DND-41 (cell line): ENCODE measurements at regions not wholly inside any gene's neighbourhood (a gene's known extent, or its start where the extent isn't known, plus 50 kb on each side); places are given as distances from the start of the nearest gene placed in this dataset.

Experiments
- ATAC-seq: fragments of 200-7000 bp; cut with Tn5 transposase; 3 replicates; pipeline ENCODE4 v1.9.1; 2021; ENCODE audit warnings: low read depth; ENCODE audit not compliant: insufficient read depth
- DNase-seq: peaks from one replicate; pipeline ENCODE4 v3.0.0-alpha.2; 2020
- H2AFZ ChIP-seq: 2 replicates; pipeline ENCODE4 v1.6.0; 2012; ENCODE audit warnings: low read depth, low read length
- H3K27ac ChIP-seq: 2 replicates; pipeline ENCODE4 v1.5.1; 2012; ENCODE audit warnings: low read length, inconsistent platforms
- H3K27me3 ChIP-seq: fragments of 200-600 bp; sonication (generic); 2 replicates; pipeline ENCODE4 v1.6.0; 2012; ENCODE audit warnings: low read length, mild to moderate bottlenecking, inconsistent platforms; ENCODE audit not compliant: insufficient read depth, poor library complexity
- H3K36me3 ChIP-seq: 2 replicates; pipeline ENCODE4 v1.5.1; 2012; ENCODE audit warnings: low read length, inconsistent platforms; ENCODE audit not compliant: insufficient read depth
- H3K4me1 ChIP-seq: 2 replicates; pipeline ENCODE4 v1.5.1; 2012; ENCODE audit warnings: mild to moderate bottlenecking, low read length; ENCODE audit not compliant: insufficient read depth
- H3K4me2 ChIP-seq: 2 replicates; pipeline ENCODE4 v1.6.0; 2012; ENCODE audit warnings: mild to moderate bottlenecking, moderate library complexity, low read length, inconsistent platforms; ENCODE audit not compliant: insufficient read depth
- H3K4me3 ChIP-seq, 2 experiments: fragments of 200-600 bp in 1 of 2; shearing (Covaris generic) in 1 of 2; 2 replicates each; pipeline ENCODE4 v1.5.1; 2012 to 2016; ENCODE audit warnings: inconsistent platforms in 2 of 2, low read length in 2 of 2, mild to moderate bottlenecking in 2 of 2, low read depth in 1 of 2, moderate library complexity in 1 of 2
- H3K79me2 ChIP-seq: 2 replicates; pipeline ENCODE4 v1.6.0; 2012; ENCODE audit warnings: low read length, inconsistent platforms; ENCODE audit not compliant: insufficient read depth
- H3K9ac ChIP-seq: 2 replicates; pipeline ENCODE4 v1.6.0; 2012; ENCODE audit warnings: low read depth, mild to moderate bottlenecking, inconsistent platforms, low read length, moderate library complexity
- H3K9me3 ChIP-seq: 2 replicates; pipeline ENCODE4 v1.5.1; 2012; ENCODE audit warnings: low read length, moderate library complexity, mild to moderate bottlenecking, inconsistent platforms; ENCODE audit not compliant: insufficient read depth, severe bottlenecking
- H4K20me1 ChIP-seq: 2 replicates; pipeline ENCODE4 v1.6.0; 2012; ENCODE audit warnings: low read length; ENCODE audit not compliant: insufficient read depth
- EZH2 ChIP-seq: IDR thresholded peaks from 3 replicates; pipeline ENCODE4 v1.6.1; 2012; ENCODE audit warnings: borderline replicate concordance, low read depth, mild to moderate bottlenecking, moderate library complexity, low read length, inconsistent platforms; ENCODE audit not compliant: severe bottlenecking
- TF ChIP-seq, protein P1 (sequence below): IDR thresholded peaks from 2 replicates; pipeline ENCODE4 v1.5.1; 2012; ENCODE audit warnings: borderline replicate concordance, low read length, moderate library complexity, mild to moderate bottlenecking; ENCODE audit not compliant: poor library complexity, severe bottlenecking; ENCODE audit errors: extremely low read depth

DNA sequence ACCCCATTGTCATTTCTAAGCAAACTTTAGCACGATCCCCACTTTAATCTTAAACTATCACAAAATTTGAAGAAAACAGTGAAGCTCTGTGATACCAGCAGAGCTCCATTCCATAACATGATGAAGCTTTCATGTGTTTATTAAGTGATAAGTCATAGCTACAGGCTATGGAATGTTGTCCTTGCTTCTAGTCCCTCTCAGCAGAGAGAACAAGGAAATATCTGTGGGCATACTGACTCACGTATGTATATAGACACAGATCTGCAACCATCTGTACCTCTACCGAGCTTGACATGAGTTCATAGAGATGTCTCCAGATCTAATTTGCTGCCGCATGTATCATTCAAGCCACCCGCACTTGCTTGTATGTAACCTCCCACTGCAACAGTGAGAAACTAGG is 588.9 kb downstream of the ETS1 start:
- no peaks in the 10 kb centered on the region for H3K36me3 ChIP-seq
- no peaks in the 10 kb centered on the region for H3K27me3 ChIP-seq
- DNase-seq (no peak), ATAC-seq (no peak)
- H3K27ac ChIP-seq = no peak overlapping the region
- no peak overlapping the region for H3K4me3 ChIP-seq
- no peak overlapping the region for H3K4me2 ChIP-seq
- H3K9ac ChIP-seq = no peak overlapping the region
- no peaks in the 10 kb centered on the region for H3K4me1 ChIP-seq
- no peaks in the 10 kb centered on the region for H3K79me2 ChIP-seq
- no peaks in the 10 kb centered on the region for H3K9me3 ChIP-seq
- no peak for TF ChIP-seq EZH2
- TF ChIP-seq, protein P1, sequence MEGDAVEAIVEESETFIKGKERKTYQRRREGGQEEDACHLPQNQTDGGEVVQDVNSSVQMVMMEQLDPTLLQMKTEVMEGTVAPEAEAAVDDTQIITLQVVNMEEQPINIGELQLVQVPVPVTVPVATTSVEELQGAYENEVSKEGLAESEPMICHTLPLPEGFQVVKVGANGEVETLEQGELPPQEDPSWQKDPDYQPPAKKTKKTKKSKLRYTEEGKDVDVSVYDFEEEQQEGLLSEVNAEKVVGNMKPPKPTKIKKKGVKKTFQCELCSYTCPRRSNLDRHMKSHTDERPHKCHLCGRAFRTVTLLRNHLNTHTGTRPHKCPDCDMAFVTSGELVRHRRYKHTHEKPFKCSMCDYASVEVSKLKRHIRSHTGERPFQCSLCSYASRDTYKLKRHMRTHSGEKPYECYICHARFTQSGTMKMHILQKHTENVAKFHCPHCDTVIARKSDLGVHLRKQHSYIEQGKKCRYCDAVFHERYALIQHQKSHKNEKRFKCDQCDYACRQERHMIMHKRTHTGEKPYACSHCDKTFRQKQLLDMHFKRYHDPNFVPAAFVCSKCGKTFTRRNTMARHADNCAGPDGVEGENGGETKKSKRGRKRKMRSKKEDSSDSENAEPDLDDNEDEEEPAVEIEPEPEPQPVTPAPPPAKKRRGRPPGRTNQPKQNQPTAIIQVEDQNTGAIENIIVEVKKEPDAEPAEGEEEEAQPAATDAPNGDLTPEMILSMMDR = no peak
- H4K20me1 ChIP-seq = no peaks in the 10 kb centered on the region
- H2AFZ ChIP-seq = no peak overlapping the region

GRCh38 chr11:127997594-127997993 is 589.8 kb downstream of the ETS1 start:
- no peaks in the 10 kb centered on the region for H3K27me3 ChIP-seq
- no peak overlapping the region for H3K27ac ChIP-seq
- no peak overlapping the region for H3K4me3 ChIP-seq
- TF ChIP-seq, protein P1 = no peak
- TF ChIP-seq EZH2 = no peak
- no peaks in the 10 kb centered on the region for H3K36me3 ChIP-seq
- no peak for DNase-seq
- H3K4me2 ChIP-seq = no peak overlapping the region
- ATAC-seq = no peak
- H3K9me3 ChIP-seq = no peaks in the 10 kb centered on the region
- no peak overlapping the region for H2AFZ ChIP-seq
- H3K79me2 ChIP-seq = no peaks in the 10 kb centered on the region
- no peaks in the 10 kb centered on the region for H4K20me1 ChIP-seq
- no peaks in the 10 kb centered on the region for H3K4me1 ChIP-seq
- H3K9ac ChIP-seq = no peak overlapping the region

DNA sequence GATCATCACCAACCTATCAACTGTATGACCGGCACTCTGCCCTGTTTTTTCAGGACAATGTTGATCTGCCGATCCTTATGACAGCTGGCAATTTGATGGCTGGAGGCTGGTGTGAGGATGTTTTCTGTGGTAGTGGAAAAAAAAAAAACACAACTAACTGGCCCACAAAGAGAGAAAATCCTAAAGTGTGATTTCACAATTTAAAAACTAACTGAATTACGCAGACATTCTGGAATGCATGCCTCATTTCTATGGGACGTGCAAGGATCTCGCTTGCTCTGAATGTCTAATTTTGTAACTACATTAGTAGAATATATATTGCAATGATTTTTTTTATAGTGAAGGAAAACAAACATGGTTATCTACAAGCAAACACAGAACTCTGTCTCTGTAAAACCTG is 590.5 kb downstream of the ETS1 start:
- ATAC-seq = no peak
- H3K4me2 ChIP-seq = no peak overlapping the region
- no peaks in the 10 kb centered on the region for H3K9me3 ChIP-seq
- no peaks in the 10 kb centered on the region for H3K79me2 ChIP-seq
- no peaks in the 10 kb centered on the region for H3K27me3 ChIP-seq
- H3K4me3 ChIP-seq = no peak overlapping the region
- H4K20me1 ChIP-seq = no peaks in the 10 kb centered on the region
- H3K36me3 ChIP-seq = no peaks in the 10 kb centered on the region
- no peak for DNase-seq
- no peak for TF ChIP-seq EZH2
- TF ChIP-seq, protein P1 = no peak
- H3K27ac ChIP-seq = no peak overlapping the region
- no peak overlapping the region for H3K9ac ChIP-seq
- no peaks in the 10 kb centered on the region for H3K4me1 ChIP-seq
- no peak overlapping the region for H2AFZ ChIP-seq

- Histone ChIP-seq H3K36me3 (no peaks in the 10 kb centered on the region), H3K27me3 (no peaks in the 10 kb centered on the region), H2AFZ (no peak overlapping the region), H3K79me2 (no peaks in the 10 kb centered on the region), H4K20me1 (no peaks in the 10 kb centered on the region), H3K4me2 (no peak overlapping the region), H3K4me1 (no peaks in the 10 kb centered on the region), H3K27ac (no peak overlapping the region), H3K4me3 (no peak overlapping the region), H3K9ac (no peak overlapping the region), H3K9me3 (no peaks in the 10 kb centered on the region)
- TF ChIP-seq, protein P1 = no peak
- TF ChIP-seq EZH2 = no peak
- ATAC-seq (no peak), DNase-seq (no peak)
Measured at GRCh38 chr11:127995921-127996320, 591.4 kb downstream of the ETS1 start.
